ENCODE measurements at regions not wholly inside any gene's neighbourhood (a gene's known extent, or its start where the extent isn't known, plus 50 kb on each side); places are given as distances from the start of the nearest gene placed in this dataset.
A peak's percentile ranks its signal among the peaks of the same experiment; 100 is the strongest.
"Not testable (repeated sequence)": the region's sequence is repeated elsewhere in the genome, so short reads cannot be mapped to it uniquely, and the experiment has no call there.

GRCh38 chr3:86774082-86774691 lies 216.8 kb downstream of the VGLL3 start:
- Histone ChIP-seq H3K4me3 (no peak overlapping the region), H3K36me3 (no peaks in the 10 kb centered on the region), H3K4me1 (peaks cover 12% of the 10 kb centered on the region), H3K27me3 (no peaks in the 10 kb centered on the region), H3K9ac (no peak overlapping the region), H3K9me3 (no peaks in the 10 kb centered on the region), H4K20me1 (no peaks in the 10 kb centered on the region), H3K4me2 (no peak overlapping the region), H3K27ac (no peak overlapping the region)
- TF ChIP-seq Cebpa-rat (IDR thresholded peaks at IDR 0.05), result no peak

DNA sequence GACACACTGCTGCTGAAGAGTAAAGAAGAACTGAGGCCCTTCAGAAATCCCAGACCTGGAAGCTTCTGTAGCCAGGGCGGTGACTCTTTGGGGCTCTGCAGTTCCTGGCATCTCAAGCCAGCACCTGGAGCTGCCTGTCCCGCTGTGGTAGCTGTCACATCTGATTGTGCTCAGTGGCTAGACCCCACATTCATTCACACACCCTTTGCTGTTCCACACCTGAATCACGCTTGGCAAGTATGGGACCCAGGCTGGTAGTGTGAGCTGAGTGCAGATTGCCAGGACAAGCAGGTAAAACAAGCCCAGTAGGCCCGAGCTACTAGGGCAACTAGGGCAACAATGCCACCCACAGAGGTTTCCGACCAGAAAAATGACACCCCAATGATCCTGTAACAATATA lies 218.2 kb downstream of the VGLL3 start:
- Histone ChIP-seq H3K4me3 (no peak overlapping the region), H3K4me1 (peaks cover 12% of the 10 kb centered on the region)

DNA sequence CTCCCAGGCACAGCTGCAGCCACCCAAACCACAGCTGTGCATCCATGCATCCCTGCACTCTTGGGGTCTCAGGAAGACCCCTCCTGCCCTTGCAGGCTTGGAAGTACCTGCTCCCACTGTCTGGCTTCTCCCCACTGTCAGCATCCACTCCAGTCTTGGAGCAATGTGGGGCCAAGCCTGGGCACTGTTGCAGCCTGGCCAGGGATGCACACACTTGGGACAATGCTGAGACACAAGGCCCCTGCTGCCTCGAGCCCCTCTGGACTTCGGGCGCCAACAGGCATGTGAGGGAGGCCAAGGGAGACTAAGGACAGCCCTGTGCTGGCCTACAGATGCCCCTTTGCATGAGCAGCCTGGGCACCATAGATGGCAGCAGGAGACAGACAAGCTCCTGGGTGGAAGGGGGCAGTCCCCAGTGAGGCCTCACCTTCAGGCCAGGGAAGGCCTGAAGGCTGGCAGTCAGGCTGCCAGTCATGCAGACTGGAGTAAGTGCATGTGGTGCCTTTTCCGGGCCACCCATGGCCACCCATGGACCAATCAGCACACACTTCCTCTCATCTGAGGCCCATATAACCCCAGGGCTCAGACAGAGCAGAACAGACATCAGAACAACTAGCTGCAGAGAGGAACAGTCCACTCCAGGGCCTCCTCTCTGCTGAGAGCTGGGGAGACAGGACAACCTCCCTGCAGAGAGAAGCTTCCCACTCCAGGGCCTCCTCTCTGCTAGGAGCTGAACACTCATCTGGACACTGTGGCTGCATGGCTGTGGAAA lies 219.0 kb downstream of the VGLL3 start:
- Histone ChIP-seq H4K20me1 (no peaks in the 10 kb centered on the region), H3K36me3 (no peaks in the 10 kb centered on the region), H3K9me3 (no peaks in the 10 kb centered on the region), H3K4me1 (peaks cover 12% of the 10 kb centered on the region), H3K27me3 (no peaks in the 10 kb centered on the region), H3K4me2 (peak overlapping the region; percentile 26; the same call in 1 of the 2 replicates), H3K9ac (no peak overlapping the region), H3K27ac (no peak overlapping the region; the same call in 1 of the 2 replicates), H3K4me3 (no peak overlapping the region)
- TF ChIP-seq Cebpa-rat (IDR thresholded peaks at IDR 0.05), result no peak

More for the DNA sequence above, 218.2 kb downstream of the VGLL3 start:
- Histone ChIP-seq H4K20me1 (no peaks in the 10 kb centered on the region), H3K4me2 (no peak overlapping the region), H3K36me3 (no peaks in the 10 kb centered on the region), H3K27me3 (no peaks in the 10 kb centered on the region), H3K9me3 (no peaks in the 10 kb centered on the region), H3K9ac (no peak overlapping the region), H3K27ac (no peak overlapping the region)
- TF ChIP-seq Cebpa-rat (IDR thresholded peaks at IDR 0.05), result no peak

GRCh38 chr3:86766331-86766730 lies 224.6 kb downstream of the VGLL3 start:
- H3K4me3 ChIP-seq, result no peak overlapping the region
- H3K27me3 ChIP-seq, result no peaks in the 10 kb centered on the region
- TF ChIP-seq Cebpa-rat (IDR thresholded peaks at IDR 0.05), result no peak
- no peaks in the 10 kb centered on the region for H3K36me3 ChIP-seq
- H3K9ac ChIP-seq, result no peak overlapping the region
- no peak overlapping the region for H3K27ac ChIP-seq
- no peaks in the 10 kb centered on the region for H3K9me3 ChIP-seq
- H3K4me2 ChIP-seq, result no peak overlapping the region
- no peaks in the 10 kb centered on the region for H4K20me1 ChIP-seq
- H3K4me1 ChIP-seq, result peaks cover 3% of the 10 kb centered on the region

GRCh38 chr3:86757322-86758179 lies 233.4 kb downstream of the VGLL3 start:
- H3K9me3 ChIP-seq, H3K4me3 ChIP-seq, H3K9ac ChIP-seq, H3K4me1 ChIP-seq, H3K4me2 ChIP-seq, H3K36me3 ChIP-seq, H3K27me3 ChIP-seq, H3K27ac ChIP-seq, H4K20me1 ChIP-seq: not testable (repeated sequence)

DNA sequence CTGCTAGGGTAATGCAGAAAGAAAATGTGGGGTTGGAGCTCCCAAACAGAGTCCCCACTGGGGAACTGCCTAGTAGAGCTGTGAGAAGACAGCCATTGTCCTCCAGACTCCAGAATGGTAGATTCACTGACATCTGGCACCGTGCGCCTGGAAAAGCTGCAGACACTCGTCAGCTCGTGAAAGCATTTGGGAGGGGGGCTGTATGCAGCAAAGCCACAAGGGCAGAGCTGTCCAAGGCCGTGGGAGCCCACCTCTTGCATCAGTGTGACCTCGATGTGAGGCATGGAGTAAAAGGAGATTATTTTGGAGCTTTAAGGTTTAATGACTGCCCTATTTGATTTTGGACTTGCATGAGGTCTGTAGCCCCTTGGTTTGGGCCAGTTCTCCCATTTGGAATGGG lies 242.9 kb downstream of the VGLL3 start:
- Histone ChIP-seq H3K9me3 (no peaks in the 10 kb centered on the region), H3K27me3 (no peaks in the 10 kb centered on the region), H3K9ac (no peak overlapping the region), H3K4me1 (no peaks in the 10 kb centered on the region), H3K4me2 (no peak overlapping the region), H3K27ac (no peak overlapping the region), H3K36me3 (no peaks in the 10 kb centered on the region), H4K20me1 (no peaks in the 10 kb centered on the region), H3K4me3 (no peak overlapping the region)
- TF ChIP-seq Cebpa-rat (IDR thresholded peaks at IDR 0.05), result no peak

- H4K20me1 ChIP-seq, result no peaks in the 10 kb centered on the region
- H3K36me3 ChIP-seq, result no peaks in the 10 kb centered on the region
- no peak overlapping the region for H3K4me2 ChIP-seq
- no peak overlapping the region for H3K9ac ChIP-seq
- H3K4me3 ChIP-seq, result no peak overlapping the region
- no peak overlapping the region for H3K27ac ChIP-seq
- no peaks in the 10 kb centered on the region for H3K9me3 ChIP-seq
- TF ChIP-seq Cebpa-rat (IDR thresholded peaks at IDR 0.05), result no peak
- H3K27me3 ChIP-seq, result no peaks in the 10 kb centered on the region
- no peaks in the 10 kb centered on the region for H3K4me1 ChIP-seq
Measured at GRCh38 chr3:86744051-86744450, 246.9 kb downstream of the VGLL3 start.

DNA sequence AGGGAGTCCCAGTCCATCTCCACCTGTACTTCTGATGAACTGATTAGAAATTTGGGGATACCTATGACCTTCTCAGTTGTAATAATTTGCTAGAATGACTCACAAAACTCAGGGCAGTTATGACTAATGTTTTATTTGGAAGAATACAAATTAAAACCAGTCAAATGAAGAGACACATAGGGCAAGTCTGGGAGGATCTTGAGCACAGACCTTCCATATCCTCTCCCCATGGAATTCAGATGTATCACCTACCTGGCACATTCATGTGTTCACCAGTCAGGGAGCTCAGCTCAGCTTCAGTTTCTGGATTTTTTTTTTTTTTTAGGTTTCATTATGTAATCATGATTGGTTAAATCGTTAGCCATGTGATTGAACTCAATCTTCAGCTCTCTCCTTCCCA lies 247.7 kb downstream of the VGLL3 start:
- no peaks in the 10 kb centered on the region for H3K36me3 ChIP-seq
- H3K4me2 ChIP-seq, result no peak overlapping the region
- no peaks in the 10 kb centered on the region for H3K9me3 ChIP-seq
- H3K4me3 ChIP-seq, result no peak overlapping the region
- H4K20me1 ChIP-seq, result no peaks in the 10 kb centered on the region
- no peak for TF ChIP-seq Cebpa-rat (IDR thresholded peaks at IDR 0.05)
- no peak overlapping the region for H3K9ac ChIP-seq
- no peaks in the 10 kb centered on the region for H3K4me1 ChIP-seq
- no peak overlapping the region for H3K27ac ChIP-seq
- H3K27me3 ChIP-seq, result no peaks in the 10 kb centered on the region

DNA sequence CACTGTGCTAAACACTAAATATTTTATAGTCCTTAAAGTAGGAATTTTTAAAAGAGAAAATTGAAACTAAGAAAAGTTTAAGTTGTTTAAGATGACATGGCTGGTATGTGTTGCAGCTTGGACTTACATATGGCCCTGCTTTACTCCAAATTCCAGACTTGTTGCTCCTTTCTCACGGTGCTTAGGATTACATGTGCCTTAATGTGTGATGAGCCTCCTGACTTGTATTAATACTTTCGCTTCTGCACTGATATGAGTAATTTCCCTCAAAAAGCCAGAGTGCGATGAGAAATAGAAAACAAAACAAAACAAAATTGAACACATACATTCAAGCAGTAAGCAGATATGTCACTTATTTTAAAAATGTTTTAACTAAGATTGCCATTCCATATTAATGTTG lies 250.2 kb downstream of the VGLL3 start:
- Histone ChIP-seq H3K4me2 (no peak overlapping the region), H3K27ac (no peak overlapping the region), H3K9ac (no peak overlapping the region), H3K9me3 (no peaks in the 10 kb centered on the region), H4K20me1 (no peaks in the 10 kb centered on the region), H3K27me3 (no peaks in the 10 kb centered on the region), H3K4me1 (peaks cover 12% of the 10 kb centered on the region), H3K36me3 (no peaks in the 10 kb centered on the region), H3K4me3 (no peak overlapping the region)
- TF ChIP-seq Cebpa-rat (IDR thresholded peaks at IDR 0.05), result no peak

- no peaks in the 10 kb centered on the region for H3K9me3 ChIP-seq
- no peak overlapping the region for H3K4me3 ChIP-seq
- H3K4me1 ChIP-seq, result peaks cover 12% of the 10 kb centered on the region
- H3K4me2 ChIP-seq, result no peak overlapping the region
- H3K9ac ChIP-seq, result no peak overlapping the region
- no peaks in the 10 kb centered on the region for H4K20me1 ChIP-seq
- no peaks in the 10 kb centered on the region for H3K36me3 ChIP-seq
- H3K27me3 ChIP-seq, result no peaks in the 10 kb centered on the region
- no peak for TF ChIP-seq Cebpa-rat (IDR thresholded peaks at IDR 0.05)
- no peak overlapping the region for H3K27ac ChIP-seq
Measured at GRCh38 chr3:86739244-86739643, 251.7 kb downstream of the VGLL3 start.
